Brain microvascular endothelial cell (primary cell): ENCODE measurements at regions not wholly inside any gene's neighbourhood (a gene's known extent, or its start where the extent isn't known, plus 50 kb on each side); places are given as distances from the start of the nearest gene placed in this dataset.

ENCODE experiments used
- DNase-seq: peaks from one replicate; pipeline ENCODE4 v3.0.0-alpha.2; 2020
- H3K27ac ChIP-seq: fragments of 250-450 bp; sonication (Bioruptor Pico); 2 replicates; pipeline ENCODE4 v1.5.1; 2020; ENCODE audit warnings: mild to moderate bottlenecking, moderate library complexity
- H3K27me3 ChIP-seq: fragments of 250-450 bp; sonication (Bioruptor Pico); replicated peaks from 2 replicates; pipeline ENCODE4 v1.5.1; 2020; ENCODE audit warnings: mild to moderate bottlenecking
- H3K36me3 ChIP-seq: fragments of 250-450 bp; sonication (Bioruptor Pico); replicated peaks from 2 replicates; pipeline ENCODE4 v1.5.1; 2020; ENCODE audit warnings: mild to moderate bottlenecking
- H3K4me3 ChIP-seq: 2 replicates; pipeline ENCODE4 v1.5.1; 2011; ENCODE audit warnings: low read depth, mild to moderate bottlenecking, control low read depth, low read length, moderate library complexity
- in situ Hi-C: cut with HindIII; loops from 2 replicates; pipeline ENCODE4 v1.10.0; 2017; ENCODE audit warnings: low sequenced_read_pairs, low pct_ligation_motif_present
- TF ChIP-seq, protein P1 (sequence below): IDR thresholded peaks from 2 replicates; pipeline ENCODE4 v1.5.1; 2011; ENCODE audit warnings: low read depth, mild to moderate bottlenecking, moderate library complexity, low read length, control low read depth, inconsistent platforms; ENCODE audit errors: missing control alignments

GRCh38 chr3:178186666-178187065, 349.6 kb upstream of the KCNMB2 start:
- no peak overlapping the region for H3K27ac ChIP-seq
- in situ Hi-C loops = no loop called here
- H3K4me3 ChIP-seq = no peak overlapping the region
- H3K27me3 ChIP-seq = no peaks in the 10 kb centered on the region
- no peaks in the 10 kb centered on the region for H3K36me3 ChIP-seq
- TF ChIP-seq, protein P1, sequence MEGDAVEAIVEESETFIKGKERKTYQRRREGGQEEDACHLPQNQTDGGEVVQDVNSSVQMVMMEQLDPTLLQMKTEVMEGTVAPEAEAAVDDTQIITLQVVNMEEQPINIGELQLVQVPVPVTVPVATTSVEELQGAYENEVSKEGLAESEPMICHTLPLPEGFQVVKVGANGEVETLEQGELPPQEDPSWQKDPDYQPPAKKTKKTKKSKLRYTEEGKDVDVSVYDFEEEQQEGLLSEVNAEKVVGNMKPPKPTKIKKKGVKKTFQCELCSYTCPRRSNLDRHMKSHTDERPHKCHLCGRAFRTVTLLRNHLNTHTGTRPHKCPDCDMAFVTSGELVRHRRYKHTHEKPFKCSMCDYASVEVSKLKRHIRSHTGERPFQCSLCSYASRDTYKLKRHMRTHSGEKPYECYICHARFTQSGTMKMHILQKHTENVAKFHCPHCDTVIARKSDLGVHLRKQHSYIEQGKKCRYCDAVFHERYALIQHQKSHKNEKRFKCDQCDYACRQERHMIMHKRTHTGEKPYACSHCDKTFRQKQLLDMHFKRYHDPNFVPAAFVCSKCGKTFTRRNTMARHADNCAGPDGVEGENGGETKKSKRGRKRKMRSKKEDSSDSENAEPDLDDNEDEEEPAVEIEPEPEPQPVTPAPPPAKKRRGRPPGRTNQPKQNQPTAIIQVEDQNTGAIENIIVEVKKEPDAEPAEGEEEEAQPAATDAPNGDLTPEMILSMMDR = no peak
- DNase-seq = no peak

DNA sequence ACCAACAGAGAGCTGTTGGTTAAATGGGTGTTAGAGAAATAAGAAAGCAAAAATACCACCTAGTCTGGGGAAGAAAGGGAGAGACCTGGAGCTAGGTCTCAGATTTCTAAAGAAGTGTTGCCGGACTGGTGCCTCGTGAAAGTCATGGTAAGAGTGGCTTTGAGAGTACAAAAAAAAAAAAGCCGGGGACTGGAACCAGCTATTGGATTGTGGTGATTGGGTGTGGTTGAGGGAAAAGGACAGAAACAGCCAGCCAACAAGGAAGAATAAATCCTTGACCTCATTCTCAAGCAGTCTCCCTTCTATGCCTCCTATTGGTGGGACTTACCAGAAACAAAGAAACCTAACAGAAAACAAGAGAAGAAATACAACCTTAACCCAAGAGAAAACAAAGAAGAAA, 346.4 kb upstream of the KCNMB2 start:
- H3K36me3 ChIP-seq = no peaks in the 10 kb centered on the region
- H3K27ac ChIP-seq = no peak overlapping the region
- in situ Hi-C loops = no loop called here
- no peak overlapping the region for H3K4me3 ChIP-seq
- H3K27me3 ChIP-seq = no peaks in the 10 kb centered on the region
- DNase-seq = no peak
- TF ChIP-seq, protein P1 = no peak

DNA sequence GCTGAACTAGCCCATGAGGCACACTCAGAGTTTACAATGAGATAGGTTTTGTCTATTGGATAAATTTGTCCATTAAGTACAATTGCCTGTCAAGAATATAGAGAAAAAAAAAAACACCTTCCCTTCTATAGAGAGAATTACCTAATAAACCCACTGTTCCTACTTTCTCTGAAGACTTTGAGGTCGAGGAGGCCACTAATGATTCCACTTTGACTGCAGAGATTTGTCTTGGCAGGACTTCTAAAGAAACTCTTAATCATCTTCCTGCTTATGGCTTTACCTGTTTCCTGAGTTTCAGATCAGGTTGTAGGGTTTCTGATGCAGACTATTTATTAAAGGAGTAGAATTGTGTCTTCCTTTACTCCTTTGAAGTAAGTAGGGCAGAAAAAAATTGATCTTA, 342.4 kb upstream of the KCNMB2 start:
- no peak overlapping the region for H3K27ac ChIP-seq
- no peak for DNase-seq
- TF ChIP-seq, protein P1 = no peak
- no peaks in the 10 kb centered on the region for H3K36me3 ChIP-seq
- in situ Hi-C loops = no loop called here
- no peak overlapping the region for H3K4me3 ChIP-seq
- H3K27me3 ChIP-seq = no peaks in the 10 kb centered on the region

GRCh38 chr3:178194539-178194938, 341.7 kb upstream of the KCNMB2 start:
- no peak for DNase-seq
- Histone ChIP-seq H3K36me3 (no peaks in the 10 kb centered on the region), H3K27me3 (no peaks in the 10 kb centered on the region), H3K4me3 (no peak overlapping the region), H3K27ac (no peak overlapping the region)
- TF ChIP-seq, protein P1 = no peak
- in situ Hi-C loops = no loop called here

- in situ Hi-C loops = no loop called here
- no peaks in the 10 kb centered on the region for H3K36me3 ChIP-seq
- no peak overlapping the region for H3K4me3 ChIP-seq
- TF ChIP-seq, protein P1 = no peak
- H3K27me3 ChIP-seq = no peaks in the 10 kb centered on the region
- peak; percentile 42 for DNase-seq
- H3K27ac ChIP-seq = peak overlapping the region; percentile 36
Observed at GRCh38 chr3:178195824-178196223, 340.4 kb upstream of the KCNMB2 start.

DNA sequence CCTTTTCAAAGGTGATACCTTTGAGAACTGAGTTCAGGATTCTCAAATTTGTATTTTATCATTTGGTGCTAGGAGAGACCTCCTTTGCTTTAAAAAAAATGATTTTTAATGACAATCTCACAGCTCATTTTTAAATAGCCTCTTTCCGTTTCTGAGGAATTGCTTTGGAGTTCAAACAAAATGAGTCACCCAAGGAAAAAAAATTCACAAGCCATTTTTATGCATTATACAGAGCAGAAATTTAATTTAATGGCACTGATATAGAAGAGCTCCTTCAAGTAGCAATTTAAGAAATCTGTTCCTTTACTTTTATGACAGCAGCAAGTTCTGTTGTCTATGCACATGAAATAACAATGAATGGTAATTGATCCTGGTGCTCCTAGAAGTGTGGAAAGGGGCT, 337.9 kb upstream of the KCNMB2 start:
- Histone ChIP-seq H3K36me3 (no peaks in the 10 kb centered on the region), H3K27ac (no peak overlapping the region), H3K4me3 (no peak overlapping the region), H3K27me3 (no peaks in the 10 kb centered on the region)
- in situ Hi-C loops = no loop called here
- DNase-seq = no peak
- TF ChIP-seq, protein P1 = no peak
